Central memory CD8-positive, alpha-beta T cell (primary cell): ENCODE measurements at regions not wholly inside any gene's neighbourhood (a gene's known extent, or its start where the extent isn't known, plus 50 kb on each side); places are given as distances from the start of the nearest gene placed in this dataset.
"Not testable (repeated sequence)": the region's sequence is repeated elsewhere in the genome, so short reads cannot be mapped to it uniquely, and the experiment has no call there.

Experiments used
- ATAC-seq: fragments of 150-1000 bp; cut with Tn5 transposase; replicated peaks from 2 replicates; pipeline ENCODE4 v1.10.0; 2022; ENCODE audit warnings: mild to moderate bottlenecking, moderate FRiP score, moderate number of reproducible peaks; ENCODE audit not compliant: poor library complexity, severe bottlenecking; ENCODE audit errors: extremely low read depth
- DNase-seq, 2 donors: peaks; one replicate each; pipeline ENCODE4 v3.0.0; 2021; ENCODE audit warnings: low spot score in 2 of 2
- H3K27ac Mint-ChIP-seq: one replicate; pipeline ENCODE4 v1.8.0; 2022; ENCODE audit warnings: low read depth, mild to moderate bottlenecking, moderate library complexity, mixed read lengths
- H3K27me3 Mint-ChIP-seq: one replicate; pipeline ENCODE4 v1.8.0; 2022; ENCODE audit warnings: mixed read lengths
- H3K36me3 Mint-ChIP-seq: one replicate; pipeline ENCODE4 v1.8.0; 2022; ENCODE audit warnings: mild to moderate bottlenecking, moderate library complexity, mixed read lengths; ENCODE audit not compliant: insufficient read depth
- H3K4me1 Mint-ChIP-seq: one replicate; pipeline ENCODE4 v1.8.0; 2022; ENCODE audit warnings: mixed read lengths
- H3K4me3 Mint-ChIP-seq: one replicate; pipeline ENCODE4 v1.8.0; 2022; ENCODE audit warnings: mild to moderate bottlenecking, moderate library complexity, mixed read lengths
- H3K9me3 Mint-ChIP-seq: one replicate; pipeline ENCODE4 v1.8.0; 2022; ENCODE audit warnings: mixed read lengths

- DNase-seq, result peak in 1 of 2 donors; percentile 18
- Mint-ChIP-seq H3K27ac (peak overlapping the region; percentile 62), H3K36me3 (no peaks in the 10 kb centered on the region)
Measured at GRCh38 chr14:34059925-34060650, 109.2 kb upstream of the EGLN3 start.

GRCh38 chr14:34059037-34059924 lies 108.4 kb upstream of the EGLN3 start:
- no peak for DNase-seq
- Mint-ChIP-seq H3K4me1 (no peaks in the 10 kb centered on the region), H3K27me3 (peaks cover 14% of the 10 kb centered on the region), H3K9me3 (no peaks in the 10 kb centered on the region), H3K27ac (no peak overlapping the region), H3K36me3 (no peaks in the 10 kb centered on the region), H3K4me3 (peak overlapping the region; percentile 46)
- ATAC-seq, result no peak

More at GRCh38 chr14:34059925-34060650, 109.2 kb upstream of the EGLN3 start:
- Mint-ChIP-seq H3K9me3 (no peaks in the 10 kb centered on the region), H3K4me1 (no peaks in the 10 kb centered on the region), H3K27me3 (peaks cover 14% of the 10 kb centered on the region), H3K4me3 (peak overlapping the region; percentile 74)
- peak; percentile 79 for ATAC-seq

DNA sequence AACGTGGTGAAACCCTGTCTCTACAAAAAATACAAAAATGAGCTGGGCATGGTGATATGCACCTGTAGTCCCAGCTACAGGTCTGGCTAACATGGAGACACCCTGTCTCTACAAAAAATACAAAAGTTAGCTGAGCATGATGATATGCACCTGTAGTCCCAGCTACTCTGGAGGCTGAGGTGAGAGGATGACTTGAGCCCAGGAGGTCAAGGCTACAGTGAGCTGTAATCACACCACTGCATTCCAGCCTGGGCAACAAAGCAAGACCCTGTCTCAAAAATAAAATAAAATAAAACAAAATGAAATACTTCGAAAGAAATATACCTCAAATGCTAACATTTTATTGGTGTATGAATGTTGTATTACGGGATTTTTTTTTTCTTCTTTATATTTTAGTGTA lies 107.6 kb upstream of the EGLN3 start:
- DNase-seq, result no peak
- H3K27ac Mint-ChIP-seq, result no peak overlapping the region
- H3K4me3 Mint-ChIP-seq, result no peak overlapping the region
- ATAC-seq, result no peak
- H3K9me3 Mint-ChIP-seq, result no peaks in the 10 kb centered on the region
- H3K27me3 Mint-ChIP-seq, result peaks cover 14% of the 10 kb centered on the region
- H3K4me1 Mint-ChIP-seq, result no peaks in the 10 kb centered on the region
- no peaks in the 10 kb centered on the region for H3K36me3 Mint-ChIP-seq

- ATAC-seq (no peak), DNase-seq (no peak)
- no peak overlapping the region for H3K27ac Mint-ChIP-seq
- H3K4me3 Mint-ChIP-seq, result no peak overlapping the region
- H3K9me3 Mint-ChIP-seq, result no peaks in the 10 kb centered on the region
- peaks cover 8% of the 10 kb centered on the region for H3K27me3 Mint-ChIP-seq
- H3K36me3 Mint-ChIP-seq, result no peaks in the 10 kb centered on the region
- H3K4me1 Mint-ChIP-seq, result peaks cover 6% of the 10 kb centered on the region
Measured at GRCh38 chr14:34056046-34056445, 105.2 kb upstream of the EGLN3 start.

DNA sequence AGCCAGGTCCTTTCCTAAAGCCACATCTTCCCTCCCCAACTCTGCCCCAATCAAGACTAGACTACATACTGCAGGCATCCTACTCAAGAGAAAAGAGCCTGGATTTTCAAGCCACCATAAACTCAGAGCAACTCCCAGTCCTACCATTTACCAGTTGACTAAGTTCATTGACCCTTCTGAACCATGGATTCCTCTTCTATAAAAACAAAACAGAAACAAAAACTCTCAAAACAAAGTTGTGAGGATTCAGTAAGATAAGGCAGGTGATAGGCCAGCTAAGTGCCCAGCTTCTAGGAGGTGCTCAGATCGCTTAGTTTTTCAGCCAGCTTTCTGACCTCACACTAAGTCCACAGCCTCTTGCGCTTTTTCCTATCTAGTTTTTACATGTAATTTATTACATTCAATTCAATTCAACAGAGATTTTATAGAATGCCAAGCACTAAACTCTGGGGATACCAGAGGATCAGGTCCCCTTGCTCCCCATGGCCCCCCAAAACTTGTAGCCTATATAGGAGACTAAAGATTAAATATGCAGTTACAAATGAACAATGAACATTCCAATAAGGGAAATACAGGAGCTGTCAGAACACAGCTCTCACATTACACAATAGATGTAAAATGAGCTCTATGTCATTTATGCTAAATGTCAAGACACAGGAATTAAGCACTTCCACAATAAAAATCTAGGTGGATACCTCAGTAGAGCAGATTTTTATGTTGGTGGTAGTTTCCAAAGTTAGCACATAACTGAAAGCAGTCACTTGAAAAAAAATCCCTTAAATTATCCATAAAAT lies 104.5 kb upstream of the EGLN3 start:
- no peak overlapping the region for H3K4me3 Mint-ChIP-seq
- no peak overlapping the region for H3K27ac Mint-ChIP-seq
- H3K4me1 Mint-ChIP-seq, result peaks cover 6% of the 10 kb centered on the region
- no peaks in the 10 kb centered on the region for H3K9me3 Mint-ChIP-seq
- peaks cover 1% of the 10 kb centered on the region for H3K27me3 Mint-ChIP-seq
- H3K36me3 Mint-ChIP-seq, result no peaks in the 10 kb centered on the region
- DNase-seq (no peak), ATAC-seq (no peak)

DNA sequence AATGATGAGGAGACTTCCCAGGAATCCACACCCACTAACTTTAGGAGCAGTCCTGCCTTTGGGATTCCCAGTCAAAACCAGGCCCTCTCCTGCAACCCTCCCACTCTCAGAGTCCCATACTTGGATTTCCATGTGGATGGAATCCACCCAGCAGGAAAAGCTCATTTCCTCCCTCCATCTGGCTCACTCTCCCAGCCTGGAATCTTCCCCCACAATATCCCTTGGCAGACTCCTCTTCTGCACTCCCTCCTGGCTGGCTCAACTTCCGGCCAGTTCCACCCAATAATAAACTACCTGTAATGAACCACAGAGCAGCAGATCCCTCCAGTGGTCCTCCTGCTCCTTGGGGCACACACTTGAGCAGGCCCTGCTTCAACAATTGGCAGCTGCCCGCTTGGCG lies 102.8 kb upstream of the EGLN3 start:
- ATAC-seq, result no peak
- no peak for DNase-seq
- no peaks in the 10 kb centered on the region for H3K27me3 Mint-ChIP-seq
- H3K36me3 Mint-ChIP-seq, result no peaks in the 10 kb centered on the region
- no peaks in the 10 kb centered on the region for H3K9me3 Mint-ChIP-seq
- H3K4me3 Mint-ChIP-seq, result no peak overlapping the region
- peaks cover 6% of the 10 kb centered on the region for H3K4me1 Mint-ChIP-seq
- no peak overlapping the region for H3K27ac Mint-ChIP-seq

GRCh38 chr14:34052658-34053014 lies 101.8 kb upstream of the EGLN3 start:
- Mint-ChIP-seq H3K36me3 (no peaks in the 10 kb centered on the region), H3K9me3 (no peaks in the 10 kb centered on the region), H3K27me3 (no peaks in the 10 kb centered on the region), H3K4me1 (peaks cover 6% of the 10 kb centered on the region), H3K27ac (no peak overlapping the region), H3K4me3 (no peak overlapping the region)
- no peak for ATAC-seq
- no peak for DNase-seq

DNA sequence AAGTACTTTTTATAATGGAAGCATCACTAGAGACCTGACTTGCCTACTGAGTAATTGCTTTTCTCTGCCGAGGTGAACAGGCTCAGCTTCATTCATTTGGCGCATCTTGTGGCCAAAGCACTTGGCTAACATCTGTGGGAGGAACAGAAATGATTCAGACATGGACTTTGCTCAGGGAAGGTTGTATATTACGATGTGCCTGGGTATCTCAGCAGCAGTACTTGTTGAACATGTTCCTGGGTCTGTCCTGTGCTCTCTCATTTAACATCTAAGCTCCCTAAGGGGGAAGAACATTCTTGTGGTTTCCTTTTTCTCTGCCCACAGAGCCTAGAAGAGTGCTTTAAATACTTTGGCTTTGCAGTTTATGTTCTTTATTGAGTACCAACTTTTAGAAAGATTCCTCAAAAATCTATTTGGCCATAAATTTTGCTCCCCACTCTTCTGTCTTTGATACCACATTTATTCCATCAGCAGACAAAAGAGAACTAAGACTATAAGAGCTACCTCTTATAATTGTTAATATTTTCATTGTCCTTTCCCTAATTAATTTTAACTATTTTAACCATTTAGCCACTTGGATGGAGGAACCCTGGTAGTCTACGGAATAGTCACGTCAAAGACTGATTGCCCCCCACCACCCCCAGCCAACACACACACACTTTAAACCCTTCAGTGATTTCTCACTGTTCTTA lies 101.2 kb upstream of the EGLN3 start:
- H3K4me3 Mint-ChIP-seq, result no peak overlapping the region
- DNase-seq (no peak), ATAC-seq (no peak)
- no peaks in the 10 kb centered on the region for H3K36me3 Mint-ChIP-seq
- H3K27me3 Mint-ChIP-seq, result no peaks in the 10 kb centered on the region
- no peaks in the 10 kb centered on the region for H3K9me3 Mint-ChIP-seq
- peaks cover 6% of the 10 kb centered on the region for H3K4me1 Mint-ChIP-seq
- no peak overlapping the region for H3K27ac Mint-ChIP-seq

DNA sequence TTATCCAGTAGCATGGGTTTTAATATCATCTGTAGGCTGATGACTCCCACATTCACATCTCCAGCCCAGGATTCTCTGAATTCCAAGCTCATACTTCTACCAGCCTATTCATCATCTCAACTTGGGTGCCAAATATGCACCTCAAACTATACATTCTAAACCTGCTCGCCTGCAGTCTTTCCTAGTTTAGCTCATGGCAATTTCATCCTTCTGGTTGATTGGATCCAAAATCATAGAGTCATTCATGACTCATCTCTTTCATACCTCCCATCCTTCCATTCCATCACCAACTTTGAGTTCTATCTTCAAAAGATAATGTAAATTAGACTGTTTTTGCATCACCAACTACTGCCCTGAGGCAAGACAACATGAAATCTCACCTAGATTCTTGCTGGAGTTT lies 99.7 kb upstream of the EGLN3 start:
- Mint-ChIP-seq H3K9me3 (no peaks in the 10 kb centered on the region), H3K27ac (no peak overlapping the region), H3K4me1 (peaks cover 6% of the 10 kb centered on the region), H3K27me3 (no peaks in the 10 kb centered on the region), H3K36me3 (no peaks in the 10 kb centered on the region), H3K4me3 (no peak overlapping the region)
- ATAC-seq (no peak), DNase-seq (no peak)

DNA sequence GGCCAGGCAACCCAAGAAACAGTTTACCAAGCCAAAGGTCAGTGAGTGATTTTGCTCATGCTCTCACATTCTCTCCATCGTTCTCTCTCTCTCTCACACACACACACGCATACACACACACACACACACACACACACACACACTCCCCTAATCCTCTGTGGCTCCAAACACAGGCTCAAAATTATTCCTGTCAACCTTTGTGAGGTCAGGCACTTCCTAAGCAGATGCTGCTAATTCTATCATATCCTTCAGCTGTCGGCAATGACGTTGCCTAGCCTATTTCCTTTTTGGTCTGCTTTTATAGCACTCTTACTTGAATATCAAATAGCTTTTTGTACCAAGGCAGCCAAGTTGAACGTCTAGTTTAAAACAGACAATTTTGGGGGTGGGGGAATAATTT lies 98.9 kb upstream of the EGLN3 start:
- Mint-ChIP-seq H3K27ac (no peak overlapping the region), H3K36me3 (no peaks in the 10 kb centered on the region), H3K4me3 (no peak overlapping the region), H3K9me3 (no peaks in the 10 kb centered on the region), H3K4me1 (peaks cover 6% of the 10 kb centered on the region), H3K27me3 (no peaks in the 10 kb centered on the region)
- DNase-seq (no peak), ATAC-seq (no peak)

DNA sequence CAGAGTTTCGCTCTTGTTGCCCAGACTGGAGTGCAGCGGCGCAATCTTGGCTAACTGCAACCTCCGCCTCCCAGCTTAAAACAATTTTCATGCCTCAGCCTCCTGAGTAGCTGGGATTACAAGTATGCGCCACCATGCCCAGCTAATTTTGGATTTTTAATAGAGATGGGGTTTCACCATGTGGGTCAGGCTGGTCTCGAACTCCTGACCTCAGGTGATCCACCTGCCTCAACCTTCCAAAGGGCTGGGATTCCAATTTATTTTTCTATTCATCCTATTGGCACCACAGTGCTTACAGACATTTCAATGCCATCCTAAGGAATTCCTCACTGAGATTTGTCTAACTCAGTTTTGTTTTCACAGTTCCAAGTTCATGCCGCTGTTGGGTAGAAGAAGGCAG lies 98.3 kb upstream of the EGLN3 start:
- not testable (repeated sequence) for H3K27ac Mint-ChIP-seq, H3K27me3 Mint-ChIP-seq, H3K4me1 Mint-ChIP-seq, H3K4me3 Mint-ChIP-seq, H3K9me3 Mint-ChIP-seq, DNase-seq, ATAC-seq, H3K36me3 Mint-ChIP-seq

DNA sequence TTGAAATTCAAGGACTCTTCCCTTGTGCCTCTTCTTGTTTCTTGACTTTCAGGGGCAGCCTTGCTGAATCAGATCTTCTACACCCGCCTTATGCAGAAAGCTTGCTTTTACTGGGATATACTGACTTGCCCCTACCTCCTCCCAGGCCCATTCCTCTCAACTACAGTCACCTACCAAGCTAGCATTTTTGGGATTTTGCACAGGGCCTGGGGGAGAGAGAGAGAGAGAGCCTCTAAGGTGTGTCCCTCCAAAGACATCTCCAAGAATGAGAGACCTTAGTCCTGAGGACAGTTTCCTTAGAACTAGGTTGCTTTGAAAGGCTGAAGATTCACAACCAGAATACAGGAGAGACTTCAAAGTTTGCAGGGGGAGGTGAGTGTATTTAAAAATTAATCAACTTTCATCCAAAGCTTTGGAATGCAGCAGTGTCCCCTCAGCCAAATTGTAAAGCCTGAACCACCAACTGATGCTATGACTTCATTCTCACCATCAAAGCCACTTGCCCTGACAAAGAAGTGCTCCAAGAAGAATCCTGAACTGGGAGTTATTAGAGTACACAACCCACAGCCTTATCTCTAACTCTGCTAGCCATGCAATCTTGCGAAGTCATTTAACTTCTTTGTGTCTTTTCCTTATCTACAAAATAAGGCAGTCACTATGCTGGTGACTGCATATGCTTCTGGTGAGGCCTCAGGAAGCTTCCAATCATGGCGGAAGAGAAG lies 96.1 kb upstream of the EGLN3 start:
- Mint-ChIP-seq H3K27me3 (no peaks in the 10 kb centered on the region), H3K4me1 (peaks cover 13% of the 10 kb centered on the region), H3K9me3 (peaks cover 7% of the 10 kb centered on the region), H3K4me3 (no peak overlapping the region), H3K27ac (no peak overlapping the region), H3K36me3 (no peaks in the 10 kb centered on the region)
- ATAC-seq (no peak), DNase-seq (no peak)
